Mesendoderm (in vitro differentiated cells): ENCODE measurements at regions not wholly inside any gene's neighbourhood (a gene's known extent, or its start where the extent isn't known, plus 50 kb on each side); places are given as distances from the start of the nearest gene placed in this dataset.

Experiments
- DNase-seq: peaks from one replicate; pipeline ENCODE4 v3.0.0; 2013
- H2AK5ac ChIP-seq: 2 replicates; pipeline ENCODE4 v1.6.1; 2013; ENCODE audit warnings: low read length, inconsistent platforms
- H2BK120ac ChIP-seq: 2 replicates; pipeline ENCODE4 v1.6.1; 2013; ENCODE audit warnings: low read depth, mild to moderate bottlenecking, low read length, moderate library complexity, mixed read lengths
- H2BK15ac ChIP-seq: replicated peaks from 2 replicates; pipeline ENCODE4 v1.6.1; 2013; ENCODE audit warnings: low read depth, mild to moderate bottlenecking, moderate library complexity
- H2BK5ac ChIP-seq: 2 replicates; pipeline ENCODE4 v1.6.1; 2013; ENCODE audit warnings: low read length, inconsistent platforms
- H3K18ac ChIP-seq: 2 replicates; pipeline ENCODE4 v1.6.1; 2013; ENCODE audit warnings: mild to moderate bottlenecking, low read length, mixed read lengths
- H3K23ac ChIP-seq: one replicate; pipeline ENCODE4 v1.6.1; 2013; ENCODE audit warnings: low read length
- H3K27ac ChIP-seq: 2 replicates; pipeline ENCODE4 v1.5.1; 2013; ENCODE audit warnings: low read depth, mild to moderate bottlenecking, inconsistent platforms, low read length, moderate library complexity
- H3K27me3 ChIP-seq: 2 replicates; pipeline ENCODE4 v1.6.1; 2013; ENCODE audit warnings: low read length, control low read depth, mild to moderate bottlenecking, inconsistent platforms; ENCODE audit not compliant: insufficient read depth, poor library complexity
- H3K36me3 ChIP-seq: 2 replicates; pipeline ENCODE4 v1.6.1; 2013; ENCODE audit warnings: low read length, inconsistent platforms; ENCODE audit not compliant: control insufficient read depth, insufficient read depth
- H3K4ac ChIP-seq: one replicate; pipeline ENCODE4 v1.6.1; 2013; ENCODE audit warnings: low read depth, mild to moderate bottlenecking, low read length, moderate library complexity
- H3K4me1 ChIP-seq: 2 replicates; pipeline ENCODE4 v1.6.1; 2013; ENCODE audit warnings: low read depth, low read length, inconsistent platforms; ENCODE audit not compliant: control insufficient read depth
- H3K4me2 ChIP-seq: 2 replicates; pipeline ENCODE4 v1.6.1; 2013; ENCODE audit warnings: low read length
- H3K4me3 ChIP-seq: 2 replicates; pipeline ENCODE4 v1.5.1; 2013; ENCODE audit warnings: mild to moderate bottlenecking, low read length
- H3K56ac ChIP-seq: one replicate; pipeline ENCODE4 v1.6.1; 2013; ENCODE audit warnings: low read length
- H3K79me1 ChIP-seq: 2 replicates; pipeline ENCODE4 v1.6.1; 2013; ENCODE audit warnings: low read length, inconsistent platforms
- H3K79me2 ChIP-seq: 2 replicates; pipeline ENCODE4 v1.6.1; 2013; ENCODE audit warnings: mild to moderate bottlenecking, low read length; ENCODE audit not compliant: control insufficient read depth, insufficient read depth
- H3K9ac ChIP-seq: 2 replicates; pipeline ENCODE4 v1.6.1; 2013; ENCODE audit warnings: low read length, inconsistent platforms
- H4K5ac ChIP-seq: one replicate; pipeline ENCODE4 v1.6.1; 2013; ENCODE audit warnings: low read length
- H4K8ac ChIP-seq: one replicate; pipeline ENCODE4 v1.6.1; 2013; ENCODE audit warnings: low read depth, mild to moderate bottlenecking, control low read depth, low read length, moderate library complexity
- WGBS: extraction: QIAGEN DNeasy Blood & Tissue Kit; methylation state at CpG from one replicate; pipeline ENCODE4 v1.1.7; 2013; ENCODE audit warnings: low lambda C conversion rate, missing lambda C conversion rate; ENCODE audit not compliant: insufficient coverage; ENCODE audit errors: extremely low coverage; 5-methylcytosine and 5-hydroxymethylcytosine counted together

DNA sequence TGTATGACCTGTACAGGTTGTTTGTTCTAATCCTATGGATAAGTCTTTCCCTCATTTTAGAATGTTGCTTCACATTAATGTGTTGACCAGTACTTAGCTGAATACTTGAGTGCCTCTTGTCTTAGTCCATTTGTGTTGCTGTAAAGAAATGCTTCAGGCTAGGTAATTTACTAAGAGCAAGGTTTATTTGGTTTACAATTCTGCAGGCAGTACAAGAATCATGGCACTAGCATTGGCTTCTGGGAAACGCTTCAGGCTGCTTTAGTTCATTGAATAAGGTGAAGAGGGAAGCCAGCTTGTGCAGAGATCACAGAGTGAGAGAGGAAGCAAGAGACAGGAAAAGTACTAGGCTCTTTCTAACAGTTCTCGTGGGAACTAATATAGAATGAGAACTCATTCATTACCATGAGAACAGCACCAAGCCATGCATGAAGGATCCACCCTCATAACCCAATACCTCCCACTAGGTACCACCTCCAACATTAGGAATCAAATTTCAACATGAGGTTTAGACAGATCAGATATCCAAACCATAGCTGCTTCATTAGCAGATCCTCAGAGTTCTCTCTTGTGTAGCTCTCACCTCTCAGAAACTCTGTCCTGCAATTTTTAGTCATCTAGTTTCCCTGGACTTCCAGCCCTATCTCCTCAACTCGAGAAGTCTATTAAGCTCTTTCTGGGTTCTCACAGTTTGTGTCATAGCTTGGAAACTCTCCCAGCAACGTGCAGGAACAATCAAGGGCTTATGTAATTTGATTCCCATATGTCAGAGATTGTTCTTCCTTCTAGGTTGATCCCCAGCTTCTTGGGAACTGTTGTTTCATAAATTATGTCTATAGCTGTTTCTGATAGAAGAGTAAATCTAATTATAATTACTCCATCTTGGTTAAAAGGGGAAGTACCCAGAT is 2082.3 kb upstream of the CELF4 start:
- no peak overlapping the region for H3K4ac ChIP-seq
- H3K23ac ChIP-seq = no peak overlapping the region
- no peak overlapping the region for H3K9ac ChIP-seq
- H3K27ac ChIP-seq = no peak overlapping the region
- H3K36me3 ChIP-seq = no peaks in the 10 kb centered on the region
- H4K8ac ChIP-seq = no peak overlapping the region
- no CpG with 5 or more reads among the region's 4 CpGs for WGBS
- H3K79me1 ChIP-seq = no peaks in the 10 kb centered on the region
- H2BK120ac ChIP-seq = no peak overlapping the region
- no peak overlapping the region for H2AK5ac ChIP-seq
- no peak overlapping the region for H3K4me3 ChIP-seq
- DNase-seq = no peak
- H4K5ac ChIP-seq = no peak overlapping the region
- no peak overlapping the region for H3K56ac ChIP-seq
- H3K4me1 ChIP-seq = no peaks in the 10 kb centered on the region
- no peak overlapping the region for H3K4me2 ChIP-seq
- H3K18ac ChIP-seq = no peak overlapping the region
- H3K27me3 ChIP-seq = no peaks in the 10 kb centered on the region
- H3K79me2 ChIP-seq = no peaks in the 10 kb centered on the region
- H2BK15ac ChIP-seq = no peak overlapping the region
- H2BK5ac ChIP-seq = no peak overlapping the region

DNA sequence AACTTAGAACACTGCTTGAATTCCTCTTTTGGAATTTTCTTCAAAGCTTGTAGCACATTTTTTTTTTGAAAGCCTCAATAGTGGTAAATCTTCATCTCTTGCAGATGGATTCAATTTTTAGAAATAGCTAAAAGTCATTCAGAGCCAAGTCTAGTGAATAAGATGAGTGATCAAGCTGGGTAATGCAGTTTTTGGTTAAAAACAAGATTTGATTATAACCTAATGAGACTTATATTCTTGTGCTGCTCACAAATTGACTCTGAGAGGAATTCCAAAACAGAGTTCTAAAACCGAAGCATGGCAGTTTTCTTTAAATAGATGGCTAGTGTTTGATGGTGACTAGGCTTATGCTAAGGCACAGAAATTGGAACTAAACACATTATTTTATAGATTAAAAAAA is 2072.6 kb upstream of the CELF4 start:
- Histone ChIP-seq H2BK5ac (no peak overlapping the region), H3K18ac (no peak overlapping the region), H2AK5ac (no peak overlapping the region), H3K4ac (no peak overlapping the region), H3K23ac (no peak overlapping the region), H3K27ac (no peak overlapping the region), H4K8ac (no peak overlapping the region), H3K79me1 (no peaks in the 10 kb centered on the region), H4K5ac (no peak overlapping the region), H3K56ac (no peak overlapping the region), H3K27me3 (no peaks in the 10 kb centered on the region), H3K79me2 (no peaks in the 10 kb centered on the region), H3K4me2 (no peak overlapping the region), H3K4me1 (no peaks in the 10 kb centered on the region), H3K36me3 (no peaks in the 10 kb centered on the region), H2BK120ac (no peak overlapping the region), H3K9ac (no peak overlapping the region), H2BK15ac (no peak overlapping the region), H3K4me3 (no peak overlapping the region)
- DNase-seq = no peak
- no CpG with 5 or more reads among the region's 1 CpG for WGBS

- no peak overlapping the region for H2BK120ac ChIP-seq
- H2BK5ac ChIP-seq = no peak overlapping the region
- H3K27me3 ChIP-seq = no peaks in the 10 kb centered on the region
- no peaks in the 10 kb centered on the region for H3K79me1 ChIP-seq
- no peak overlapping the region for H2AK5ac ChIP-seq
- no peak overlapping the region for H3K4me3 ChIP-seq
- H2BK15ac ChIP-seq = no peak overlapping the region
- no CpG with 5 or more reads among the region's 1 CpG for WGBS
- no peak overlapping the region for H3K4ac ChIP-seq
- H3K18ac ChIP-seq = no peak overlapping the region
- H3K9ac ChIP-seq = no peak overlapping the region
- no peaks in the 10 kb centered on the region for H3K36me3 ChIP-seq
- DNase-seq = no peak
- no peak overlapping the region for H3K23ac ChIP-seq
- H4K8ac ChIP-seq = no peak overlapping the region
- H3K56ac ChIP-seq = no peak overlapping the region
- no peak overlapping the region for H3K27ac ChIP-seq
- H4K5ac ChIP-seq = no peak overlapping the region
- no peaks in the 10 kb centered on the region for H3K4me1 ChIP-seq
- no peak overlapping the region for H3K4me2 ChIP-seq
- H3K79me2 ChIP-seq = no peaks in the 10 kb centered on the region
Observed at GRCh38 chr18:39636931-39637330, 2071.3 kb upstream of the CELF4 start.

GRCh38 chr18:39635966-39636365 is 2070.4 kb upstream of the CELF4 start:
- Histone ChIP-seq H3K4me2 (no peak overlapping the region), H4K8ac (no peak overlapping the region), H3K23ac (no peak overlapping the region), H3K4ac (no peak overlapping the region), H2BK5ac (no peak overlapping the region), H3K27ac (no peak overlapping the region), H3K4me3 (no peak overlapping the region), H3K36me3 (no peaks in the 10 kb centered on the region), H3K79me2 (no peaks in the 10 kb centered on the region), H3K27me3 (no peaks in the 10 kb centered on the region), H2BK15ac (no peak overlapping the region), H3K56ac (no peak overlapping the region), H2BK120ac (no peak overlapping the region), H3K4me1 (no peaks in the 10 kb centered on the region), H3K79me1 (no peaks in the 10 kb centered on the region), H3K18ac (no peak overlapping the region), H2AK5ac (no peak overlapping the region), H3K9ac (no peak overlapping the region), H4K5ac (no peak overlapping the region)
- no peak for DNase-seq

GRCh38 chr18:39635192-39635591 is 2069.6 kb upstream of the CELF4 start:
- Histone ChIP-seq H3K56ac (no peak overlapping the region), H4K5ac (no peak overlapping the region), H3K27ac (no peak overlapping the region), H3K23ac (no peak overlapping the region), H3K18ac (no peak overlapping the region), H3K4me1 (no peaks in the 10 kb centered on the region), H3K27me3 (no peaks in the 10 kb centered on the region), H3K4me2 (no peak overlapping the region), H3K4ac (no peak overlapping the region), H2BK15ac (no peak overlapping the region), H3K79me2 (no peaks in the 10 kb centered on the region), H3K9ac (no peak overlapping the region), H2AK5ac (no peak overlapping the region), H2BK5ac (no peak overlapping the region), H3K36me3 (no peaks in the 10 kb centered on the region), H3K4me3 (no peak overlapping the region), H4K8ac (no peak overlapping the region), H3K79me1 (no peaks in the 10 kb centered on the region), H2BK120ac (no peak overlapping the region)
- no peak for DNase-seq

- Histone ChIP-seq H2BK15ac (no peak overlapping the region), H3K23ac (no peak overlapping the region), H2BK5ac (no peak overlapping the region), H2AK5ac (no peak overlapping the region), H3K27ac (no peak overlapping the region), H3K4me1 (no peaks in the 10 kb centered on the region), H3K56ac (no peak overlapping the region), H3K36me3 (no peaks in the 10 kb centered on the region), H4K5ac (no peak overlapping the region), H2BK120ac (no peak overlapping the region), H4K8ac (no peak overlapping the region), H3K4me2 (no peak overlapping the region), H3K4me3 (no peak overlapping the region), H3K27me3 (no peaks in the 10 kb centered on the region), H3K4ac (no peak overlapping the region), H3K79me2 (no peaks in the 10 kb centered on the region), H3K79me1 (no peaks in the 10 kb centered on the region), H3K9ac (no peak overlapping the region), H3K18ac (no peak overlapping the region)
- no peak for DNase-seq
- WGBS = no CpG with 5 or more reads among the region's 5 CpGs
Observed at GRCh38 chr18:39627936-39628335, 2062.3 kb upstream of the CELF4 start.
